Inferior parietal cortex (tissue), 1 donor: ENCODE measurements at regions not wholly inside any gene's neighbourhood (a gene's known extent, or its start where the extent isn't known, plus 50 kb on each side); places are given as distances from the start of the nearest gene placed in this dataset.
A peak's percentile ranks its signal among the peaks of the same experiment; 100 is the strongest.
"Not testable (repeated sequence)": the region's sequence is repeated elsewhere in the genome, so short reads cannot be mapped to it uniquely, and the experiment has no call there.

Source experiments
- DNase-seq: peaks from one replicate; pipeline ENCODE4 v3.0.0-alpha.2; 2016; ENCODE audit errors: extremely low spot score

GRCh38 chr2:183458460-183458859 lies 334.2 kb downstream of the NUP35 start:
- no peak for DNase-seq

- DNase-seq: no peak
These were observed 335.2 kb downstream of the NUP35 start for GRCh38 chr2:183459466-183459865.

GRCh38 chr2:183463821-183464220 lies 339.6 kb downstream of the NUP35 start:
- DNase-seq: no peak

GRCh38 chr2:183465048-183465447 lies 340.8 kb downstream of the NUP35 start:
- no peak for DNase-seq

- no peak for DNase-seq
These were observed 350.9 kb downstream of the NUP35 start for GRCh38 chr2:183474912-183475695.

GRCh38 chr2:183476490-183476889 lies 352.2 kb downstream of the NUP35 start:
- DNase-seq: no peak

- no peak for DNase-seq
These were observed 353.1 kb downstream of the NUP35 start for GRCh38 chr2:183477296-183477695.

GRCh38 chr2:183478941-183479595 lies 354.8 kb downstream of the NUP35 start:
- DNase-seq: not testable (repeated sequence)

GRCh38 chr2:183487326-183487725 lies 363.1 kb downstream of the NUP35 start:
- DNase-seq: no peak

GRCh38 chr2:183488421-183488820 lies 364.2 kb downstream of the NUP35 start:
- DNase-seq: no peak

- no peak for DNase-seq
These were observed 366.2 kb downstream of the NUP35 start for GRCh38 chr2:183490489-183490888.

GRCh38 chr2:183490914-183491313 lies 366.7 kb downstream of the NUP35 start:
- peak; percentile 61 for DNase-seq

GRCh38 chr2:183493040-183493439 lies 368.8 kb downstream of the NUP35 start:
- DNase-seq: no peak

GRCh38 chr2:183495079-183495478 lies 370.8 kb downstream of the NUP35 start:
- no peak for DNase-seq

- DNase-seq: no peak
These were observed 371.5 kb downstream of the NUP35 start for GRCh38 chr2:183495589-183496267.

- no peak for DNase-seq
These were observed 373.6 kb downstream of the NUP35 start for GRCh38 chr2:183497861-183498260.

- no peak for DNase-seq
These were observed 381.7 kb downstream of the NUP35 start for GRCh38 chr2:183505911-183506310.

GRCh38 chr2:183511154-183511553 lies 386.9 kb downstream of the NUP35 start:
- no peak for DNase-seq

- DNase-seq: no peak
These were observed 395.3 kb downstream of the NUP35 start for GRCh38 chr2:183519371-183520056.

- no peak for DNase-seq
These were observed 397.7 kb downstream of the NUP35 start for GRCh38 chr2:183521911-183522310.

- no peak for DNase-seq
These were observed 398.4 kb downstream of the NUP35 start for GRCh38 chr2:183522489-183523266.
